ENCODE measurements at regions not wholly inside any gene's neighbourhood (a gene's known extent, or its start where the extent isn't known, plus 50 kb on each side); places are given as distances from the start of the nearest gene placed in this dataset.

- H3K27ac ChIP-seq = no peak overlapping the region
- no peak for ATAC-seq
- FAIRE-seq = no peak
- no peaks in the 10 kb centered on the region for H3K27me3 ChIP-seq
- no peaks in the 10 kb centered on the region for H3K4me1 ChIP-seq
- no peaks in the 10 kb centered on the region for H3K9me3 ChIP-seq
- WGBS, 2 donors = 50 to 53% methylated on average over 5 of the region's 5 CpGs
- no peak overlapping the region for H3K4me3 ChIP-seq
- H3K36me3 ChIP-seq = no peaks in the 10 kb centered on the region
- no peak for DNase-seq
- intact Hi-C loops (cut with DNase I) = no loop called here
- TF ChIP-seq CTCF (IDR thresholded peaks at IDR 0.05) = no peak
Observed at GRCh38 chr6:133682506-133683307, 206.2 kb upstream of the TCF21 start.

- no peak for ATAC-seq
- Histone ChIP-seq H3K4me3 (no peak overlapping the region), H3K27ac (no peak overlapping the region), H3K27me3 (no peaks in the 10 kb centered on the region), H3K9me3 (no peaks in the 10 kb centered on the region), H3K4me1 (no peaks in the 10 kb centered on the region), H3K36me3 (no peaks in the 10 kb centered on the region)
- WGBS, 2 donors = 46 to 56% methylated on average over 1 of the region's 1 CpG
- FAIRE-seq = no peak
- intact Hi-C loops (cut with DNase I) = no loop called here
- TF ChIP-seq CTCF (IDR thresholded peaks at IDR 0.05) = no peak
- no peak for DNase-seq
Observed at GRCh38 chr6:133683308-133683580, 205.7 kb upstream of the TCF21 start.

- H3K4me3 ChIP-seq = no peak overlapping the region
- H3K27me3 ChIP-seq = no peaks in the 10 kb centered on the region
- DNase-seq = no peak
- H3K36me3 ChIP-seq = no peaks in the 10 kb centered on the region
- intact Hi-C loops (cut with DNase I) = no loop called here
- TF ChIP-seq CTCF (IDR thresholded peaks at IDR 0.05) = no peak
- H3K4me1 ChIP-seq = no peaks in the 10 kb centered on the region
- WGBS, 2 donors = 46 to 49% methylated on average over 2 of the region's 2 CpGs
- ATAC-seq = no peak
- H3K9me3 ChIP-seq = no peaks in the 10 kb centered on the region
- H3K27ac ChIP-seq = no peak overlapping the region
- no peak for FAIRE-seq
Observed at GRCh38 chr6:133683606-133684005, 205.3 kb upstream of the TCF21 start.

- Histone ChIP-seq H3K36me3 (no peaks in the 10 kb centered on the region), H3K4me1 (no peaks in the 10 kb centered on the region), H3K4me3 (no peak overlapping the region), H3K27ac (no peak overlapping the region), H3K27me3 (no peaks in the 10 kb centered on the region), H3K9me3 (no peaks in the 10 kb centered on the region)
- no peak for ATAC-seq
- no peak for DNase-seq
- FAIRE-seq = no peak
- intact Hi-C loops (cut with DNase I) = no loop called here
- no peak for TF ChIP-seq CTCF (IDR thresholded peaks at IDR 0.05)
- WGBS, 2 donors = 43 to 61% methylated on average over 5 of the region's 5 CpGs
Observed at GRCh38 chr6:133688705-133689492, 200.0 kb upstream of the TCF21 start.

- DNase-seq (no peak), ATAC-seq (no peak), FAIRE-seq (no peak)
- no peaks in the 10 kb centered on the region for H3K27me3 ChIP-seq
- no peak overlapping the region for H3K4me3 ChIP-seq
- H3K9me3 ChIP-seq = no peaks in the 10 kb centered on the region
- TF ChIP-seq CTCF (IDR thresholded peaks at IDR 0.05) = no peak
- no peaks in the 10 kb centered on the region for H3K36me3 ChIP-seq
- WGBS, 2 donors = 36 to 40% methylated on average over 5 of the region's 5 CpGs
- intact Hi-C loops (cut with DNase I) = no loop called here
- H3K27ac ChIP-seq = no peak overlapping the region
- H3K4me1 ChIP-seq = no peaks in the 10 kb centered on the region
Observed at GRCh38 chr6:133689863-133690262, 199.1 kb upstream of the TCF21 start.
